Limb (tissue), 2 donors: ENCODE measurements at regions not wholly inside any gene's neighbourhood (a gene's known extent, or its start where the extent isn't known, plus 50 kb on each side); places are given as distances from the start of the nearest gene placed in this dataset.
"Not testable (repeated sequence)": the region's sequence is repeated elsewhere in the genome, so short reads cannot be mapped to it uniquely, and the experiment has no call there.

Experiments
- DNase-seq, 2 donors: peaks; one replicate each; pipeline ENCODE4 v3.0.0-alpha.2; 2016; ENCODE audit errors: extremely low spot score in 2 of 2

DNA sequence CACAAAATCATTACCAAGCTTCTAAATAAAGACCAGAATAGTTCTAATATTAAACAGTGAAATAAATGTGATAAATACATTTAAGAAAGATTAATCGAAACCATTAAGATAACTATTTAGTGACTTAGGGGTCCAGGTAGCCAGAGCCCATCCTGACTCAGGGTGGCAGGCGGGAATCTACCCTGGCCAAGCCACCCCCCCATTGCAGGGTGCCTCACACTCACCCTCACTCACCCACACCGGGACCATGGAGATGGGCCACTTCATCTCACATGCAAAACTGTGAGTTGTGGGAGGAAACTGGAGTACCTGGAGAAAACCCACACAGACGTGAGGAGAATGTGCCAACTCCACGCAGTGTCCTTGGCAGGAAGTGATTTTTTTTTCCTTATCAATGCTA is 237.6 kb upstream of the HAND2 start:
- DNase-seq: no peak

DNA sequence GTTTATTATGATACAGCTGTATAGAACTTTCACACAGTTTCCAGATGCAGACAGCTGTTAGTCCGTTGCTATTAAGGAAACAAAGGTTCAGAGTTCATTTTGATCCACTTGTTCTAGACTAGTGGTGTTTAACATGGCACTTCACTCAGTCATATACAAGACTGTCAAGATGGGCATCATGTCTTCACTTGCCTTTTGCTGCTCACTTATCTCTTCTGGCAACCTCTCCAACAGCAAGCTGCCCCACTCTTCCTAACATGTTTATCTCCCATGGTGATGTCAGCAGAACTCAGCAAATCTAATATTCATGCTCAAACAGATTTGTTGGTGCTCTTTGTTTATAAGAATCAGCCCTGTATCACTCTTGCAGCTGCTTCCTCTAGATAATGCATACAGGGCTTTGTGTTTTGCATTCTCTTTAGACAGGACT is 236.2 kb upstream of the HAND2 start:
- DNase-seq: no peak

DNA sequence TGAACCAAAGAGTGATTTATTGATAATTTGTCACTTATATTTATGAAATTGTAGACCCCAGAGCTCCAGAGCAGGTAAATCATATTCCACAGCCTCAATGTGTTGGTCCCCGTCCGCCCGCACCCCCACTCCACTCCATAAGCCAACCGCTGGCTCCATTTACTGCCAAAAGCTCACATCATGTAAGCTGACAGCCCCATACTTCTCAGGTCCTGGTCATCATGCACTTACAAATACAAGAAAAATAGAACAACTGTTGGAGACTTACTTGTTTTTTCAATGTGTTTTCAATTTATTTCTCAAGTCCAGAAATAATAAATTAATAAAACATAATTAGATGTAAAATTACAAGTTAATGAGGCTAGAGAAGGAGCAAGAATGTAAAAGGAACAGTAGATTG is 235.7 kb upstream of the HAND2 start:
- no peak for DNase-seq

DNA sequence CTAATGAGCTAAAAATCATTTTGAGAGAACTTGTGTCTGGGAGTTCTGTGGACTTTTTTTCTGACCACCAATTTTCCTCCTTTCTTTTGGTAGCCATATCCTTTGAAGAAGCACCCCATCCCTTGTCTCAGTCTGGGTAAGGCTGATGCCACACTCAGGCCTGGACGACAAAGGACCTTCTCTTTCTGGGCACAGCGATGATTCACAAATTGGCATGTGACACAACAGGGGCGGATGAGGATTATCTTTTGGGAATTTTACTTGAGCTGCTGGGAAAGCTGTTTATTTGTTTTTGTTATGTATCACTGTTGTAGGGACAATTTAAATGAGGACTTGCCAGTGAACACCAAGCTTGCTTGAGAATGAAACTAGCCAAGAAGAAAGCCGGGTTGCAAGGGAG is 233.4 kb upstream of the HAND2 start:
- DNase-seq: no peak

DNA sequence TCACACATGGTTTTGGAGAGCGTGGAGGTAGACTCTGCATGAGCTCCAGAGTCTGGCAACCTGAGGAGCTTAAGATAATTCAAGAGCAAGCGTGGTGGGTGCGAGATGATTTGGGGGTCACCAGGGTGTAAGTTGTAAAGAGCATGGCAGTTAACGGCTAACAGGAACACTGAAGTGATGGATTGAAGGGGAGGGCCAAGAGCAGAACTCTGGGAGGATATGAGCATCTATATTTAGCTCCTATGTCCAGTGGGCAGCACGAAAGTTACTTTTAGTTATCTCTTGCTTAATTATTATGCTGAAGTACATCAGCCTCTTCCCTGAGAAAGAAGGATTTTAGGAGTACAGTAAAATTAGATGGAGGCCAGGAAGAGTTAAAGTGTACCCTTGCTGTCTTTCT is 231.9 kb upstream of the HAND2 start:
- no peak for DNase-seq

DNA sequence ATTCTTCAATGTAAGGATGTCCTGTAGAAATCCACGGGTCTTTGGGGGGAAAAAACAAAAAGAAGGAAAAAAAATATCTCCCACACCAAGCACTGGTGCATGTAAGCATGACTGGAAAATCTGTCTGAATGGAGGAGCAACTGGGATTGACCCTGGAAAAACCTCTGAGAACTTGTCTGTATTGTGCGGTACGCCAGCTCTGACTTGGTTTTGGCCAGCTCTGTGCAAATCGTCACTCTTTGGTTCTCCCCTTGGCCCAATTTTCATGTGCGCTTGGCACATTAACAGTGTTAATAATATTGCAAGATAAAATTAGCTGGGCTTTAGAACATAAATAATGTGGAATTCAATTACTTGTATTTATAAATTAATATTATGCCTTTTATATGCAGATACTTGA is 231.2 kb upstream of the HAND2 start:
- DNase-seq: no peak

DNA sequence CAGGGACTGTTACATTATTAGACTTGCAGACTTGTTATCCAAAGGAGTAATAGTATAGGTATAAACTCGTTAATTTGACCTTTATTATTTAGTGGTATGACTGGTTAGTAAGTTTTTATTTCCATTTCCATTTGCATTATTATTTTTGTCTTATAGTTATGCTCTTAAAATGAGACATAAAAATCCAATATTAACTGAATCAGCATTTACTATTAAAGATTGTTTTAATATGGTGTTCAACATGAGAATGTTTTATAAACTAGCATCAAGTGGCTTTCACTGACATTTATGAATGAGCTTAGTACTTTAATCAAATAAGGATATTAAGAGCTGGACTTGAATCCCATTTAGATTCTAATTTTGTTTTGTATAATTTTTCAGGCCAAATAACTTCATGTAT is 228.1 kb upstream of the HAND2 start:
- DNase-seq: no peak

DNA sequence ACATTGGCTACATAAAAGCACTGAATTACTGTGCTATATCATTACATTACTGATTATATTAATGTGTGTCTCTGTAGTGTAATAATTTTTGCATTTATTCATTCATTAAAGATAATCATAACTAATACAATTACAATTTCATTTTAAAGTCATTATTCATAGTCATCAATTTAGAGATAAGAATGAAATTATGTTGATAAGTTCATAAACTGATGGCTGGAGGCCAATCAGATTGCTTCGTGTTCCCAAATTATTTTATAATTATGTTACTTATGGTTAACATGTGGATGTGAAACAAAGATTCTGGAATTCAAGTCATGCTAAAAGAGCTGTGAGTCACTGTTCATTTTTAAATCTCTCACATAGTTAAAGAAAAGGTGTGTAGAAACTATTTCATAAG is 223.4 kb upstream of the HAND2 start:
- DNase-seq: no peak

DNA sequence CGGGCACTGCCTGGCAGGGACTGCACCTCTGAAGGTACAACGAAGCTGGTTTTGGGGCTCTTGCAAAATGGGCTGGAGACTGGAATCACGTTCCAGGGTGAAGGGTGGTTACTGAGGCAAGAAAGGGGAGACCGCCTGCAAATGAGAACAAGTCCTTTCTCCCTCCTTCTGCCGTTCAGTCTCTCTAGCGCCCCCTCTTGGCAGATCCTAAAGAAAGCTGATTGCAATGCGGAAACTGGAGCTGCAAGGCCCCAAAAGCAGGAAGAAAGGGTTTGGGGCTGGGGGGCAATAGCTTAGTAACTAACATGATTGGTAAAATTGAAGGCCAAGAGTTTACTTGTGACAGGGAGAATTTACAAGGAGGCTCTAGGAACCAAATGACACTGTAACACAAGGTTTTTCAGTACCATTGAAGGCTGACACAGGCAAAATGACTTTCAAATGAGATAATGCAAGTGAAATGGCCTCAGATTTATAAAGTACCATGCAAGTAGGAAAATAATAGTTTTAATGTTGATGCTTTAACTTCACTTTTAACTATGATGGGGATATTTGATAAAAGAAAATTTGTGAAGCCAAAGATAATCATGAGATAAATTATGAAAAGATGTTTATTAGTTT is 222.7 kb upstream of the HAND2 start:
- no peak for DNase-seq

DNA sequence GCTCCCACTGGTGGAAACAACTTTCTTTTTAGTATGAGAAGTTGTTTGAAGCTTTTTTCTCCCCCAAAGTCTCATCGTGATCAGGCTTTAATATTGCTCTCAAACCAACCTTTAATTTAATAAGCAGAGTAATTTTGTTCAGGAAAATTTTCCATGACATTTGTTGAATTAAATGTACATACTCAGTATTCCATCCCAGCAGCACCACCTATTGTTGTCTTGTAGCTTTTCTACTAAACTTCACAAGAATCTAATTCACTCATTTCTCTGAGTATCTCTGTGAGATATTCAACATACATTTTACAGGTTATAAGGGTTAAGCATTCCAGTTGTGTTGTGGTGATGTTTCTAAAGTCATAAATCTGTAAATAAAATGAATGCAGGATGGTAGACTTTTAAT is 218.3 kb upstream of the HAND2 start:
- peak in 1 of 2 donors; percentile 34 for DNase-seq

DNA sequence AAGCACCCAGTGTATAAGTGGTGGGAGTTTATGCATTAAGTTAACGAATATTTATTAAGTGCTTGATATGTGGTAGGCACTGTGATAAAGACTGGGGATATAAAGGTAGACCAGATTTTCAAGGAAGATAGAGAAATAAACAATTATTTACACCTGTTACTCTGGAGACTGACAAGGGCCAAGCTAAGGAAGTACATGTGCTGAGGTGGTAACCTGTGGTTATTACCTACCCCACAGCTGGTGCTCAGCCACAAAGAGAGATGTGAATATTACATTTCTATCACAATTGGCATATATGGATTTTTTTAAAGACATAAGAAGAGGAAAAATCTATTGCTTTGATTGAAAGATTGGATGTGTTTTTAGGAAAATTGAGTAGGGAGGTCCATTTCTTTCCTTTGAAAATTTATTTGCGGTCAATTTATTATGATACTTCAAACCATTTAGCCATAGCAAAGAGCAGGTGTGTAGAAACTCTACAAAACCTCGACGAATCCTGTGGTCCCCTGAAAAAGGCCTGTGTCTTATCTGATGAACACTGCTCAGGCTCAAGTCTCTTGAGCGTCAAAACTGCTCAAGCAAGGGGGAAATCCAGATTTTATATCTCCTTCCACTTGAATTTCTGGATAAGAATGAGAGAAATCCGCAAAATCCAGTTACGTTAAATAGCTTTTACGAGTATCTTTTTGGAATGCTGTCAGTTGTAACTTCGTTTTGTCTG is 217.7 kb upstream of the HAND2 start:
- DNase-seq: no peak

DNA sequence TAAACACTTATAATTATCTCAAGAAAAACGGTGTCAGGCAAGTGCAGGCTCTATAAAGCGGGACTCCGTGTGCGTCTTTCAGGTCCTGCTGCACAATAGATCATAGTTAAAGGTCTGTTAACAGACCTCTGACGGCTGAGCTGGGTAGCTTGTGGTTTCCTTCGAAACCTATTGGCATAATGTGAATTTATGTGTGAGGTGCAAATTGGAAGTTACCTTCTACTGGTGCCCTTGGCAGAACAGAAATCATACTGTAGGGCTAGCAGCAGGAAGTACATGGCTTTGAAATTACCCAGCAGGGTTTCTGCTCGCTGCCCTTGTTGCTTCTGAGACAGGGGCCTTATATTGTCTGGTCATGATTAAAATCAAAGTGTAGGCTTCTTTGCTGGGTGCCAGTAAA is 216.4 kb upstream of the HAND2 start:
- no peak for DNase-seq

DNA sequence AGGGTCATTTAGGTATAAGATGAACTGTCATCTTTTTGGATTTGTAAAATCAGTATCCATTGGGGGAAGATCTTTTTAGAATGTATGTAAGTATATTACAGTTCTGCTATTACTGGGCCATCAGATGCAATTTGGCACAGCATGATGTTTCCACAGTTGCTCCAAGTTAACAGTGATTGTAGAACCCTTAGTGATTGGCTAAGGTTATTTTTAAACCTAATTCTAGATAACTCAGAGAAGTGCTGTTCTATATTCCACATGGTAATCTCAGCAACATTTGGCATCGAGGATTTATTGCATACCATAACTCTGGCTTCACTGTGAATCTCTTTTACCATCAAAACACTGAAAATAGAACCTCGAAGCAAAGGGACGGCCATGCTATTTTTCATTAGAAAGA is 215.7 kb upstream of the HAND2 start:
- no peak for DNase-seq

DNA sequence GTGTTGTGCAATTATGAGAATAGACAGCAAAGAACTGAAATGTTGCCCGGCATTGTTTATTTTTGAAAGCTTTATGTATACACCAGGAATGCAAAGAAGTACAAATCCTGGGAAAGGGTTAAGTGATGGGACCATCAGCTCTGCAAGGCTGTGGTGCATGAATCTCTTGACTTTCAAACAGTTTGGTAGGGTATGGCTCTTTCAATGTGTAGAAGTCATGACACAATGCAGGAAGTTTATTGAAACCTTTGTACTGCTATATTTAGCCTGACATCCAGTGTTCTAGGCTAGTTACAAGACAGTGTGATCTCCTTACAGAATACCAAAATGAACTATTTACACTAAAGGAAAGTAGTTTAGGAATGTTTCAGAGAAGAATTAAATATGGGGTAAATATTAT is 206.8 kb upstream of the HAND2 start:
- no peak for DNase-seq

DNA sequence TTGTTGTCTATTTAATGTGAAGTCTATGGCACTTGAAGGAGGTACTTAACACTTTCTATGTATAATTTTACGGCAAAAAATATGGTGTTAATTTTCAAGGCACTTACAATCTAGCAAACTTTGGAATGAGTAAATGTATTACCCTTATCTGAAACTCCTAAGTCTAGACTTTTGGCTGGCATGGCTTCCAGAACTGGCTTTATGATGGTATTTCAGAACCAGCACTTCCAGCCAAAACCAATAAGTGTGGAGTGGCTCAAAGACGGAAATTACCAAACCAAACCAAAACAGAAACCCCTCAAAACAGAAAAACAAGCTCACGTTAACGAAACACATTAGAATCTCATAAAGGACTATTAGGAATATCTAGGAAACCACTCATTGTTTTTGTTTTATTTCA is 205.6 kb upstream of the HAND2 start:
- no peak for DNase-seq

DNA sequence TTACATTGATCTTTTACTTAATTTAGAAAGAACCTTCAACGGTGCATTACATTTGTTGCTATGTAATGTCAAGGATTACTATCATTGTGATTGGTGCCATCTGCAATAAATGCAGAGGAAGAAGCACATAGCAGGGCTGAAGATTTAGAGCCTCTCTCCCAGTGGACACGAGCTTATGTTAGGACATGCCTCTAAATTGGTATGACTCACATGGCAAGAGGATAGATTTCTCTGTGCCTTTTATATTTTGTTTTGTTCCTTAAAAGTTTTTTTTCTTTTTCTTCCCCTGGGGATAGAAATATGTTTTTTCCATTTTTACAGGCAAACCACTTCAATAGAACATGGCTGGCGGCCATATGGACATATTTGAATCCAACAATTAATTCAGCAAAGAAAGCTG is 205.0 kb upstream of the HAND2 start:
- DNase-seq: no peak

DNA sequence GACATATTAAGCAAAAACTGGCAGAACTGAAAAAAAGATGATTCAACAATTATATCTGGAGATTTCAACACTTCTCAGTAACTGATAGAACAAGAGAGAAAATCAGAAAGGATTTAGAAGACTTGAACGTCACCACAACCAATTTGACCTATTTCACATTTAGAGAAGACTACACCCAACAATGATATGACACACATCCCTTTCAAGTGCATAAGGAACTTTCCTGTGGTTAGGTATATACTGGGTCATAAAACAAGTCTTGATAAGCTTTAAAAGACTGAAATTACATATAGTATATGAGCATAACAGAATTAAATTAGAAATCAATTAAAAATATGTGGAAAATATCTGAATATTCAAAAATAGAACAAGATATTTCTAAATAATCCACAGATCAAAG is 201.2 kb upstream of the HAND2 start:
- DNase-seq: no peak

DNA sequence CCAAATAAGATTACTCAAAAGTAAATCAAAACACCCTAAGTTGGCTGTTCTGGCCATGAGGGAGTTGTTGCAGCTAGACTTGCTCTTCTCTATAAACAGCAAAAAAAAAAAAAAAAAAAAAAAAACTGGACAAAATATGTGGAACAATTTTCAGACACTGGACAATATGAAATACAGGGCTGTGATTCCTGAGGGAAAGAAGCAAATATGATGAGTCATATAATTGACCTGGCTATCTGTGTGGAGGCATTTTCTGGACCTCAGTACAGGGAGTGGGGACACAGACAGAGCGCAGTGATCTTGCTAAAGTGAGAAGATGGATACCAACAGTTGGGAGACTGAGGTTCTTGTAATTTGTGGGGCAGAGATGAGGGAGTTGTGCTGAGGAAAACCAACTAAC is 192.0 kb upstream of the HAND2 start:
- no peak for DNase-seq

DNA sequence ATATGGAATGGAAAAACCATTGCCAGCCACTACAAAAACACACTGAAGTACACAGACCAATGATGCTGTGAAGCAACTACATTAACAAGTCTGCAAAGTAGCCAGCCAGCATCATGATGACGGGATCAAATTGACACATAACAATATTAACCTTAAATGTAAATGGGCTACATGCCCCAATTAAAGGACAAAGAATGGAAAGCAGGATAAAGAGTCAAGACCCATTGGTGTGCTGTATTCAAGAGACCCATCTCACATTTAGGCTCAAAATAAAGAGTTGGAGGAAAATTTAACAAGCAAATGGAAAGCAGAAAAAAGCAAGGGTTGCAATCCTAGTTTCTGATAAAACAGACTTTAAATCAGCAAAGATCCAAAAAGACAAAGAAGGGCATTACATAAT is 188.5 kb upstream of the HAND2 start:
- not testable (repeated sequence) for DNase-seq

DNA sequence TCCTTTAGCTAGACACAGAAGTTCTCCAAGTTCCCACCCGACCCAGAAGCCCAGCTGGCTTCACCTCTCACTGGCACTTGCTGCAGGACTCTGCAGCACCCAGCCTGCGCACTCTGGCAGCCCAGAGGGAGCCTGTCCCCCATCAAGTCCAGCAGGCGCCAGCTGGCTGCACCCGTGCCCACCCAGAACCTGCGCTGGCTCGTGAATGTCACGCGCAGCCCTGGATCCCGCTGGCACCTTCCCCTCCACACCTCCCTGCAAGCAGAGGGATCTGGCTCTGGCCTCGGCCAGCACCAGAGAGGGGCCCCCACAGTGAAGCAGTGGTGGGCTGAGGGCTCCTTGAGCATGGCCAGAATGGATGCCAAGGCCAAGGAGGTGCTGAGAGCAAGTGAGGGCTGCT is 187.6 kb upstream of the HAND2 start:
- no peak for DNase-seq

DNA sequence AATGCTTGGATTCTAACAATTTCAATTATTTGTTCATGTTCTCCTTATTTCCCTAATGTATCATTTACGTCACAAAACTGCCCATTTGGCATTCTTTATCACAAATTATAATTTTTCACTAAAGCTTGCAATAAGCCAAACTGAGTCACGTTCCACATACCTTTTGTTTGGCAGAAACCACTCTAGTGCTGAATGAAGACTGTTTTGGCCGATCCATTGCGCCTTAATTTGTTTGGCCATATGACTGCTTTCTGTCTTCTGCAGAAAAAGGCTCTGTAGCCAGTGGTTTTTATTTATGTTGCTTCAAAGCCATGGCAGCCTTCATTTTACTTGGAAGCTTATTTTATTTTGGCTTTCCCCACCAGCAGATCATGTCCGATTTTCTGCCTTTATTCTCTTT is 184.4 kb upstream of the HAND2 start:
- no peak for DNase-seq

DNA sequence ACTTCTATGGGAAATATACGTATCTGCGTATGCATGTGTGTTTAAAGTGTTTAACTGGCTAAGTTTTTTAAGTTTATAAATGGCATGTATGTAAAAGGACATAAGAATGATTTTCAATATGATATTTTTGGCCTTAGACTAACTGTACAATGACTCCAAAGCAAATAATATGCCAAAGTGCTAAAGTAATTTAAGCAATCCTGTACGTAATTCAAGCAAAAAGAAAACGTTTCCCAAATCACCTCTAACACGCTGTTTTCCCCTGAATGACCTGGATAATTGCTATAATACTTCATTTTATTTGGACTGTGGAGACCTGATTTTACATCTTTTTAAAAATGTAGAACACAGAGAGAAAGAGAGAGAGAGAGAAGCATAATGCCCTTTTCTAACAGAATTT is 183.0 kb upstream of the HAND2 start:
- DNase-seq: no peak

DNA sequence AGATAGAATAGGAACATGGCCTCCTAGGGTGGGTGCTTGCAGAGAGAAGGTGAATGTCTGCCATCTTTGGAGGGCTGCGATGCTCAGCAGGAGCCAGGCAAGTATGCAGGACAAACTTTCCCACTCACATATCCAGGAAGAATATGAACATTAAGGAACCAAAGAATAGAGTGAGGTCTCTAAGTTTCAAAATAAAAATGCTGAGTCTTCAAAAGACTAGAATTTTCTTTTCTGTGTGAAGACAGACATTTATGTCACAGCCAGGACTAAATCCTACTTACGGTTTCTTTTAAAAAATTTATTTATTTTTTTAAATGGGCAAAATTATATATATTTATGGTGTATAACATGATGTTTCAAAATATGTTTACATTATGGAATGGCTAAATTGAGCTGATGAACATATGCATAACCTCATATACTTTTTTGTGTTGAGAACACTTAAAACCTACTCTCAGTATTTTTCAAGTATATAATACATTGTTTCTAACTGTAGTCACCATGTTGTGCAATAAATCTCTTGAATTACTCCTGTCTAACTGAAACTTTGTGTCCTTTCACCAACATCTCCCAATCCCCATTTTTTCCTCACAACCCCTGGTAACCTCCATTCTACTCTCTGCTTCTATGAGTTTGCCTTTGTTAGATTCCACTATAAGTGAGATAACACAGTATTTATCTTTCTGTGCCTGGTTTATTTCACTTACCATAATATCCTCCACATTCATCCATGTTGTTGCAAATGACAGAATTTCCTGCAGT is 177.8 kb upstream of the HAND2 start:
- no peak for DNase-seq
